Prostate gland (tissue), 2 donors: ENCODE measurements at regions not wholly inside any gene's neighbourhood (a gene's known extent, or its start where the extent isn't known, plus 50 kb on each side); places are given as distances from the start of the nearest gene placed in this dataset.
"Not testable (repeated sequence)": the region's sequence is repeated elsewhere in the genome, so short reads cannot be mapped to it uniquely, and the experiment has no call there.

Experiments
- POLR2A ChIP-seq: fragments of 450-650 bp; IDR thresholded peaks from one replicate; pipeline ENCODE4 v1.6.1; 2016; ENCODE audit warnings: antibody characterized with exemption, mild to moderate bottlenecking
- TF ChIP-seq, protein P1 (sequence below), 4 experiments: fragments of 200-600 bp in 2 of 4; fragments of 450-650 bp in 2 of 4; sonication (generic) in 2 of 4; IDR thresholded peaks; 1 replicate in 3 of 4; 2 replicates in 1 of 4; pipeline ENCODE4 v1.5.1; 2016 to 2019; ENCODE audit warnings: antibody characterized with exemption in 4 of 4, mild to moderate bottlenecking in 2 of 4, moderate library complexity in 2 of 4

GRCh38 chr6:11402581-11402980 lies 135.0 kb upstream of the TMEM170B start:
- TF ChIP-seq, protein P1, sequence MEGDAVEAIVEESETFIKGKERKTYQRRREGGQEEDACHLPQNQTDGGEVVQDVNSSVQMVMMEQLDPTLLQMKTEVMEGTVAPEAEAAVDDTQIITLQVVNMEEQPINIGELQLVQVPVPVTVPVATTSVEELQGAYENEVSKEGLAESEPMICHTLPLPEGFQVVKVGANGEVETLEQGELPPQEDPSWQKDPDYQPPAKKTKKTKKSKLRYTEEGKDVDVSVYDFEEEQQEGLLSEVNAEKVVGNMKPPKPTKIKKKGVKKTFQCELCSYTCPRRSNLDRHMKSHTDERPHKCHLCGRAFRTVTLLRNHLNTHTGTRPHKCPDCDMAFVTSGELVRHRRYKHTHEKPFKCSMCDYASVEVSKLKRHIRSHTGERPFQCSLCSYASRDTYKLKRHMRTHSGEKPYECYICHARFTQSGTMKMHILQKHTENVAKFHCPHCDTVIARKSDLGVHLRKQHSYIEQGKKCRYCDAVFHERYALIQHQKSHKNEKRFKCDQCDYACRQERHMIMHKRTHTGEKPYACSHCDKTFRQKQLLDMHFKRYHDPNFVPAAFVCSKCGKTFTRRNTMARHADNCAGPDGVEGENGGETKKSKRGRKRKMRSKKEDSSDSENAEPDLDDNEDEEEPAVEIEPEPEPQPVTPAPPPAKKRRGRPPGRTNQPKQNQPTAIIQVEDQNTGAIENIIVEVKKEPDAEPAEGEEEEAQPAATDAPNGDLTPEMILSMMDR (IDR thresholded peaks at IDR 0.05), result not testable (repeated sequence)
- TF ChIP-seq POLR2A, result not testable (repeated sequence)
